ENCODE measurements at regions not wholly inside any gene's neighbourhood (a gene's known extent, or its start where the extent isn't known, plus 50 kb on each side); places are given as distances from the start of the nearest gene placed in this dataset.

DNA sequence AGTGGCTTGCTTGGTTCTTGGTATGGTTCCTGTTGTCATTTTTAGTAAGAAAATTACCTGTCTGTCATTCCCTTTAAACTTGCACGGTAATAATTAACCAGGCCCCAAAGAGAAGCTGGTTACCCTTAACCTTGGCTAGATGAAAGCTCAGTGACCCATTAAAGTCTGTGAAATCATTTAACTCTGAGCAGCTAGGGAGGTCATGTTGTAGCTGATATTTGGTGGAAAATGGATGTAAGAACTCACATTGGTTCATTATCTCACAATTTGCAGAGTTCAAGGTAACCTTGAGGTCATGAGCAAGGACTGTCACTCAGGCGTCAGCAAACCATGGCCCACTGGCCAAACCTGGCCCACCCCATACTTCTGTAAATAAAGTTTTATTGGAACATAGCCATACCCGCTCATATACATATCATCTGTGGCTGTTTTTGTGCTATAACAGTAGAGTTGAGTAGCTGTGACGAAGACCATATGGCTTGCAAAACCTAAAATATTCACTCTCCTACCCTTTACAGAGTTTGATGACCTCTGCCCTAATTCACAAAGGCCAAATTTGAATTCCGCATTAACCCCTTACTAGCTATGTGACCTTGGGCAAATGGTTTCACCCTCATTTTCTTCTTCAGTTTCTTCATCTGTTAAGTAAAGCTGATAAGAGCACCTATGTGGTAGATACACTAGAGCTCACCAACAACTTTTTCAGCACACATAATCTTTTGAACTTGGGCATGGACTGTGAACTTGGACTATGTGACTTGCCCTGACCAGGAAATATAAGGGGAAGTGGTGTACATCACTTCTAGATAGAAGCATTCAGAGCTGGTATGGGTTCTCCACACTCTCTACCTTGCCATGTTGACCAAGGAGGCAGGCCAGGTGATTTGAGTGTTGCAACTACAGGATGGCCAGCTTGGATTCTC, 61.5 kb upstream of the CPEB4 start:
- Histone ChIP-seq H3K36me3 (no peaks in the 10 kb centered on the region), H3K4me1 (peaks cover 17% of the 10 kb centered on the region), H3K27me3 (no peaks in the 10 kb centered on the region), H3K4me3 (ENCODE audit: low read depth, low read length) (no peak overlapping the region), H3K9me3 (no peaks in the 10 kb centered on the region)
- DNase-seq: no peak
- TF ChIP-seq, protein P1, sequence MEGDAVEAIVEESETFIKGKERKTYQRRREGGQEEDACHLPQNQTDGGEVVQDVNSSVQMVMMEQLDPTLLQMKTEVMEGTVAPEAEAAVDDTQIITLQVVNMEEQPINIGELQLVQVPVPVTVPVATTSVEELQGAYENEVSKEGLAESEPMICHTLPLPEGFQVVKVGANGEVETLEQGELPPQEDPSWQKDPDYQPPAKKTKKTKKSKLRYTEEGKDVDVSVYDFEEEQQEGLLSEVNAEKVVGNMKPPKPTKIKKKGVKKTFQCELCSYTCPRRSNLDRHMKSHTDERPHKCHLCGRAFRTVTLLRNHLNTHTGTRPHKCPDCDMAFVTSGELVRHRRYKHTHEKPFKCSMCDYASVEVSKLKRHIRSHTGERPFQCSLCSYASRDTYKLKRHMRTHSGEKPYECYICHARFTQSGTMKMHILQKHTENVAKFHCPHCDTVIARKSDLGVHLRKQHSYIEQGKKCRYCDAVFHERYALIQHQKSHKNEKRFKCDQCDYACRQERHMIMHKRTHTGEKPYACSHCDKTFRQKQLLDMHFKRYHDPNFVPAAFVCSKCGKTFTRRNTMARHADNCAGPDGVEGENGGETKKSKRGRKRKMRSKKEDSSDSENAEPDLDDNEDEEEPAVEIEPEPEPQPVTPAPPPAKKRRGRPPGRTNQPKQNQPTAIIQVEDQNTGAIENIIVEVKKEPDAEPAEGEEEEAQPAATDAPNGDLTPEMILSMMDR (IDR thresholded peaks at IDR 0.05; ENCODE audit: low read depth, low read length): no peak

DNA sequence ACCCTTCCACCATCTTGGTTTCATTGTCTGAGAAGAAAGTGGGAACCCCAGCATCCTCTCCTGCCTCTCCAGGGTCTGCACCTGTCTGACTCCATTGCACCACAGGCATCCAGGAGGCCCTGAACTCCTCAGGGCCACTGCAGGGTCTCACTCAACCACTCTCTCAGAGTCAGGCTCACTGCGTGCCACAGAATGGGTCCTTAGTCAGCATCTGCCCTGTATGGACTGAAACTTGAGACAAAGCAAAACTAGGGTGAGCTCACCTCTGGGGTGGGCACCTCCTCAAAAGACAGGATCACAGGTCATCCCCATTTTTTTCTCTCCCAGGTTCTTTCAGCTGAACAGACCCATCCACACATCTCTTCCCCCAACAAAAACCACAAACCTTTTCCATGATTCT, 59.2 kb upstream of the CPEB4 start:
- H3K4me1 ChIP-seq: peaks cover 17% of the 10 kb centered on the region
- no peaks in the 10 kb centered on the region for H3K9me3 ChIP-seq
- TF ChIP-seq, protein P1 (IDR thresholded peaks at IDR 0.05; ENCODE audit: low read depth, low read length): no peak
- no peaks in the 10 kb centered on the region for H3K27me3 ChIP-seq
- DNase-seq: no peak
- no peak overlapping the region for H3K4me3 ChIP-seq (ENCODE audit: low read depth, low read length)
- H3K36me3 ChIP-seq: no peaks in the 10 kb centered on the region

- Histone ChIP-seq H3K4me1 (peaks cover 10% of the 10 kb centered on the region), H3K9me3 (no peaks in the 10 kb centered on the region), H3K27me3 (no peaks in the 10 kb centered on the region), H3K36me3 (no peaks in the 10 kb centered on the region), H3K4me3 (ENCODE audit: low read depth, low read length) (no peak overlapping the region)
- TF ChIP-seq, protein P1 (IDR thresholded peaks at IDR 0.05; ENCODE audit: low read depth, low read length): no peak
- DNase-seq: peak; percentile 47
Measured at GRCh38 chr5:173829826-173830225, 58.3 kb upstream of the CPEB4 start.

DNA sequence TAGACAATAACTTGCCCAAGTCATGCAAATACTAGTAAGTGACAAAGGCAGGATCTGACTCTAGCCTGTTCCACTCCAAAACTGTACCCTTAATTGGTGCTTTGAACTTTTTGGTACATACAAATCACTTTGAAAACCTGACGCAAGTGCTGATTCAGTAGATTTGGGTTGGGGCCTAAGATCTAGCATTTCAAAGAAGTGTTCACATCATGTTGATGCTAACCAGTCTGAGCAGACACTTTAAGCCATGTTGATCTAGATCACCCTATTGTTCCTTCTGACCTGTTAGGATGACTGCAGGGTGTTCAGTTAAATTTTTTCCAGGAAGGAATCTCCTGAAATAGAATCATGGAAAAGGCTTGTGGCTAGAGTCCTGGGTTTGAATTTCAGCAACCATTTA, 57.7 kb upstream of the CPEB4 start:
- peaks cover 4% of the 10 kb centered on the region for H3K4me1 ChIP-seq

GRCh38 chr5:173831196-173831914, 56.8 kb upstream of the CPEB4 start:
- Histone ChIP-seq H3K27me3 (no peaks in the 10 kb centered on the region), H3K36me3 (no peaks in the 10 kb centered on the region), H3K4me3 (ENCODE audit: low read depth, low read length) (no peak overlapping the region), H3K4me1 (no peaks in the 10 kb centered on the region; the same call in 1 of the 2 replicates), H3K9me3 (no peaks in the 10 kb centered on the region)
- TF ChIP-seq, protein P1 (IDR thresholded peaks at IDR 0.05; ENCODE audit: low read depth, low read length): no peak
- no peak for DNase-seq

More for the DNA sequence above, 57.7 kb upstream of the CPEB4 start:
- Histone ChIP-seq H3K4me3 (ENCODE audit: low read depth, low read length) (no peak overlapping the region), H3K9me3 (no peaks in the 10 kb centered on the region), H3K27me3 (no peaks in the 10 kb centered on the region), H3K36me3 (no peaks in the 10 kb centered on the region)
- no peak for DNase-seq
- TF ChIP-seq, protein P1 (IDR thresholded peaks at IDR 0.05; ENCODE audit: low read depth, low read length): no peak

Data from BE2C (cell line).